Erythroblast (primary cell): ENCODE measurements at regions not wholly inside any gene's neighbourhood (a gene's known extent, or its start where the extent isn't known, plus 50 kb on each side); places are given as distances from the start of the nearest gene placed in this dataset.

ENCODE experiments used
- GATA1 ChIP-seq: IDR thresholded peaks from 2 replicates; pipeline ENCODE4 v1.6.1; 2011; ENCODE audit warnings: low read depth, mild to moderate bottlenecking, control low read depth, low read length, moderate library complexity
- POLR2A ChIP-seq: IDR thresholded peaks from 2 replicates; pipeline ENCODE4 v1.6.1; 2011; ENCODE audit warnings: mild to moderate bottlenecking, low read length

GRCh38 chr5:44695259-44695658 lies 113.5 kb upstream of the MRPS30 start:
- TF ChIP-seq POLR2A (no peak), GATA1 (no peak)
